ENCODE measurements at regions not wholly inside any gene's neighbourhood (a gene's known extent, or its start where the extent isn't known, plus 50 kb on each side); places are given as distances from the start of the nearest gene placed in this dataset.

DNA sequence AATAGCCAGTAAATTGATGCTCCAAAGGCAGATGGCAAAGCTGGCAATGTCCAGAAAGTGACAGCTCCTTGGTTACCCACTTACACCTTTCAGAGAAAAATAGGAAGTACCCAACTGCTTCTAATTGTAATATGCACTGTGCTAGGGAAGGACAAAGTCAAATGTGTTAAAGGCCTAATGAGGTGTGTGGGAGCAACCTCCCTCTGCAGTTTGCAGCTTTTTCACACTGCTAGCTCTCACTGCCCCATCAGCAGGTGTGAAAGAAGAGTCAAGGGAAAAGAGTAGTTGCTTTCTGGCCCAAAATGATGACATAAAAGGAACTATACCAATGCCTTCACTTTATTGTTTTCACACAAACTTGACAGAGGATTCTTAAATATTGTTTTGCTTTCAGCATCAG lies 284.1 kb upstream of the SETBP1 start:
- Histone ChIP-seq H3K4me1 (ENCODE audit: insufficient read depth, low read length) (no peaks in the 10 kb centered on the region), H3K27me3 (ENCODE audit: insufficient read depth, low read length) (no peaks in the 10 kb centered on the region), H3K4me3 (ENCODE audit: low read length) (no peak overlapping the region)

DNA sequence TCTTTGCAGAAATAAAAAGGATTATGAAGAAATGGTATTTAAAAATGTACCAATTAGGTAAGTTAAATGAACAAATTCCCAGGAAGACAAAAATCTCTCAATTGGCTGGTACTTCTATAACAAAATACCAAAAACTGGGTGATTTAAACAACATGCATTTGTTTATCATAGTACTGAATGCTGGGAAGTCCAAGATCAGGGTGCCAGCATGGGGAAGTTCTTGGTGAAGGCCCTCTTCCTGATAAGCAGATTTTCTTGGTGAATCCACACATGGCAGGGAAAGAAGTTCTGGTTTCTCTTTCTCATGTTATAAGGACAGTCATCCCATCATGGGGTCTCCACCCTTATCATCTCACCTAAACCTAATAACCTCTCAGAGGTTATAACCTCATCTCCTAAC lies 271.6 kb upstream of the SETBP1 start:
- Histone ChIP-seq H3K36me3 (ENCODE audit: insufficient read depth, low read length) (no peaks in the 10 kb centered on the region), H2AFZ (ENCODE audit: low read depth, low read length) (no peak overlapping the region), H3K4me3 (ENCODE audit: low read length) (no peak overlapping the region), H3K4me1 (ENCODE audit: insufficient read depth, low read length) (no peaks in the 10 kb centered on the region), H3K27me3 (ENCODE audit: insufficient read depth, low read length) (no peaks in the 10 kb centered on the region), H3K9me3 (ENCODE audit: low read length) (no peaks in the 10 kb centered on the region)

More for the DNA sequence above, 284.1 kb upstream of the SETBP1 start:
- H3K9me3 ChIP-seq (ENCODE audit: low read length), result no peaks in the 10 kb centered on the region
- H3K36me3 ChIP-seq (ENCODE audit: insufficient read depth, low read length), result no peaks in the 10 kb centered on the region
- H2AFZ ChIP-seq (ENCODE audit: low read depth, low read length), result no peak overlapping the region

DNA sequence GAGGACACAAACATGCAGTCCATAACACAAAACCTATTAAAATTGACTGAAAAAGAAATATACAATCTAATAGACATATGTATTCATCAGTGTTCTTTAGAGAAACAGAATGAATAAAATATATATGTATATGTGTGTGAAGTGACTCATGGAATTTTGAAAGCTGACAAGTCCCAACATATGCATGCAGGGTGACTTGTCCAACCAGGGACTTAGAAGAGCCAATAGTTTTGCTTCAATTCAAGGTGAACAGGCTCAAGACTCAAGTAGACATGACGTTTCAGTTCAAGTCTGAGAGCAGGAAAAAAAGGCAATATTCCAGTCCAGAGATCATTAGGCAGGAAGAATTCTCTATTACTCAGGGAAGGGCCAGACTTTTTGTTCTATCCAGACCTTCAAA lies 271.2 kb upstream of the SETBP1 start:
- H3K4me1 ChIP-seq (ENCODE audit: insufficient read depth, low read length), result no peaks in the 10 kb centered on the region

DNA sequence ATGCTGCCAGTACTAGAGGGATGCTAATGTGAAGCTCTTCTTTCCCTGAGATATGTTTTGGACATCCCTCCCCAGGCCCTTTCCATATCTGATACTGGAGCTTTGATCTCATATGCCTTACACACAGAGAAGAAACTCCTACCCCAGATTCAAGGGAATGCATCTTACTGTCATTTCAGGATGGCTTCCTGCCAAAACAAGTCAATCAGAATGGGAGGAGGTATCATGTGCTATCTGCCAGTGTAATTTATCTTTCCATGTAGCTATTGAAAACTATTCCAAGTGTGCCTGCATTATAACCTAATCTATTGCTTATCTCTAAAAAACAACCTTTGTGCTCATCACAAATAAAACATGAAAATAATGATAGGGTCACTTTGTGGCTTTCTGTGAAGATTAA lies 269.9 kb upstream of the SETBP1 start:
- Histone ChIP-seq H2AFZ (ENCODE audit: low read depth, low read length) (no peak overlapping the region), H3K4me1 (ENCODE audit: insufficient read depth, low read length) (no peaks in the 10 kb centered on the region), H3K9me3 (ENCODE audit: low read length) (no peaks in the 10 kb centered on the region), H3K4me3 (ENCODE audit: low read length) (no peak overlapping the region), H3K27me3 (ENCODE audit: insufficient read depth, low read length) (no peaks in the 10 kb centered on the region), H3K36me3 (ENCODE audit: insufficient read depth, low read length) (no peaks in the 10 kb centered on the region)

More for the DNA sequence above, 271.2 kb upstream of the SETBP1 start:
- H3K36me3 ChIP-seq (ENCODE audit: insufficient read depth, low read length), result no peaks in the 10 kb centered on the region
- no peaks in the 10 kb centered on the region for H3K27me3 ChIP-seq (ENCODE audit: insufficient read depth, low read length)
- no peak overlapping the region for H3K4me3 ChIP-seq (ENCODE audit: low read length)
- no peak overlapping the region for H2AFZ ChIP-seq (ENCODE audit: low read depth, low read length)
- H3K9me3 ChIP-seq (ENCODE audit: low read length), result no peaks in the 10 kb centered on the region

DNA sequence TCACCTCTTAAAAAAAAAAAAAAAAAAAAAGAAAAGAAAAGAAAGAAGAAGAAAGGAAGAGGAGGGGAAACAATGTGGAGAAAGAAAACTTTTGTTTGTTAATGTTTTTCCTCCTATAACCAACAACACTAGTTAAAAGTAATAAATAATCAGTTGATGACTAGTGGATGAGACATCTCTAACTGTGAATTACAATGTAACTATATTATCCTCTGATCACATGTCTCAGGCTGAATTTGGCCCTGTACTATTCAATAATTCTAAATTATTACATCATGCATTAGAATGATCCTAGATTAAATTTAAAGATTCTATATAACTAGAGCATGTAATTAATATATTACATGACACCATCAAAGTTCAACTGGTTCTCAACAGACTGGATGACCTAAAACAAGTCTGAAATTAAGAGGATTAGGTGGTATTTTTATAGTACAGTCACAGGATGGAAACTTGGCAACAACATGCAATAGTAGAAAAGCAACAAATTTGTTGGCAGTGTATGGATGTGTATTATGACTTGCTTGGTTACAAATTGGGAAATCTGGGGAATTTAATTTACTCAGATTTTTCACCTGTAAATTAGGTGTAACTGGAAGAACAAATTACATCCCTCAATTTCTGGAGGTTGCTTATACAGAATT lies 269.3 kb upstream of the SETBP1 start:
- H3K9me3 ChIP-seq (ENCODE audit: low read length), result no peaks in the 10 kb centered on the region
- H3K4me1 ChIP-seq (ENCODE audit: insufficient read depth, low read length), result no peaks in the 10 kb centered on the region
- no peaks in the 10 kb centered on the region for H3K36me3 ChIP-seq (ENCODE audit: insufficient read depth, low read length)
- no peaks in the 10 kb centered on the region for H3K27me3 ChIP-seq (ENCODE audit: insufficient read depth, low read length)
- H2AFZ ChIP-seq (ENCODE audit: low read depth, low read length), result no peak overlapping the region
- no peak overlapping the region for H3K4me3 ChIP-seq (ENCODE audit: low read length)

DNA sequence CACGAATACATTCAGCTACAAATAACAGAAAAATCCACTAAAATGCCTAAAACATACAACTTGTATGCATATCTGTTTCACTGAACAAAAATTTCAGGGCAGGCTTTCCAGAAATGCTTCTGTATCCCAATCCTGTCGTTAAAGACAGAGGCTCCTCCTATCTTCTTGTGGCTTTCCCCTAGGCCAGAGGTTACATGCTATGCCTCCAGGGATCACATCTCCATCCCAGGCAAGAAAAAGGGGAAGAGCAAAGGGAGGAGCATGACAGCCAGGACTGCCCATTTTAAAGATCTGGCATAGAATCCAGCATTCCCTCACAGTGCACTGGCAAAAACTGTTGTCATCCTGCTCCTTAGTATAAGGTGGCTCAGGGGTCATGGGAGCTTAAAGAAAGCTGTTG lies 268.7 kb upstream of the SETBP1 start:
- Histone ChIP-seq H3K9me3 (ENCODE audit: low read length) (no peaks in the 10 kb centered on the region), H2AFZ (ENCODE audit: low read depth, low read length) (no peak overlapping the region)

DNA sequence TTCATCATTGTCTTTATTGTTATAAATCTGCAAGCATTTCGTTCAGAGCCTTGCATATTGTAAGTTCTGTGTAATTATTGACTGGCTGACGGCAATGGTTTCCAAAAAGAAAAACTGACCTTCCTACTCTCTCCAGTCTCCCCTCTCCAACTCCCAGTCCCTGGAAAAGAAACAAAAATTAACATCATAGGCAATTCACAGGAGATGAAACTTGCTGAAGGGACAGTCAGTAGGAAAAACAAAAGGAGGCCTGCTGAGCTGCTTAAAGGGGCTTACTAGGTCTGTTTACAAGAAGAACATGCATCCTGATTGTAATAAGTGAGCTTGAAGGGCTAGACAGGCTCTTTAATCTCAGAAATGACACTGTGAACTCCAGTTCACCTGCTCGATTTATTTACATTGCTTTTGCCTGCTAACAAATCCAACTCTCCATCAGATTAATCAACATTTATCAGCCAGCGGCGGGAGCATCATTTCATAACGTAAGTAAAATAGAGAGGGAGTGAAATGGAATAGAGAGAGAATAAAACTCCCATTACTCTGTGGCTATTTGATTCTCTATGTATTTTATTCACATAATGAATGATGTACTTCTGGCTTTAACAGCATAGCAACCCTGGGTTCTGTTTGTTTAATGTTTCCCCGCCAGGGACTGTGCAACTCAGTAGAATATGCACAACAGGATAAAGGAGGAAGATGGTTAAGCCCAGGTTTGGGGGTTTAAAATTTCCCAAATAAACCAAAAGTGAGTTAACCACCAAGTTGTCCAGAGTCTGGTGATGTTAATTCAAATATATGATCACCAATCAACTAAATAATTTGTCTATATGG lies 256.7 kb upstream of the SETBP1 start:
- H3K4me3 ChIP-seq (ENCODE audit: low read length), result no peak overlapping the region
- H2AFZ ChIP-seq (ENCODE audit: low read depth, low read length), result no peak overlapping the region
- peaks cover 3% of the 10 kb centered on the region for H3K27me3 ChIP-seq (ENCODE audit: insufficient read depth, low read length)
- H3K9me3 ChIP-seq (ENCODE audit: low read length), result no peaks in the 10 kb centered on the region
- H3K36me3 ChIP-seq (ENCODE audit: insufficient read depth, low read length), result no peaks in the 10 kb centered on the region
- H3K4me1 ChIP-seq (ENCODE audit: insufficient read depth, low read length), result no peaks in the 10 kb centered on the region

More for the DNA sequence above, 268.7 kb upstream of the SETBP1 start:
- no peak overlapping the region for H3K4me3 ChIP-seq (ENCODE audit: low read length)
- H3K36me3 ChIP-seq (ENCODE audit: insufficient read depth, low read length), result no peaks in the 10 kb centered on the region
- no peaks in the 10 kb centered on the region for H3K4me1 ChIP-seq (ENCODE audit: insufficient read depth, low read length)
- no peaks in the 10 kb centered on the region for H3K27me3 ChIP-seq (ENCODE audit: insufficient read depth, low read length)

DNA sequence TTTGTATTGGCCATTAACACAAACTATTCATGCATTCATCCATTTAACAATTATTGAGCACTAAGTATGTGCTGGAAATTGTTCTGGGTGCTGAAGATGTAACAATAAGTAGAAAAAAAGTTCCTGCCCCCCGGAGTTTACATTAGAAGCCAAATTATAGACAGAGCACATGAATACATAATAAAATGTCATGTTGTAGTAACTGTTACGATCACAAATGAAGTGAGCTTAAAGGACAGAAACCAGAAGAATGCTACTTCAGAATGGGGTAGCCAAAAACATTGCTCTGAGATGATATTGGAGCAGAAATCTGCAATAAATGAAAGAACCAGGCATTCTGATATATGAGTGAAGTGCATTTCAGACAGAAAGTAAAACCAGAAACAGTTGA lies 256.0 kb upstream of the SETBP1 start:
- Histone ChIP-seq H3K9me3 (ENCODE audit: low read length) (no peaks in the 10 kb centered on the region), H3K27me3 (ENCODE audit: insufficient read depth, low read length) (peaks cover 3% of the 10 kb centered on the region), H3K36me3 (ENCODE audit: insufficient read depth, low read length) (no peaks in the 10 kb centered on the region), H3K4me3 (ENCODE audit: low read length) (no peak overlapping the region), H2AFZ (ENCODE audit: low read depth, low read length) (no peak overlapping the region), H3K4me1 (ENCODE audit: insufficient read depth, low read length) (no peaks in the 10 kb centered on the region)

DNA sequence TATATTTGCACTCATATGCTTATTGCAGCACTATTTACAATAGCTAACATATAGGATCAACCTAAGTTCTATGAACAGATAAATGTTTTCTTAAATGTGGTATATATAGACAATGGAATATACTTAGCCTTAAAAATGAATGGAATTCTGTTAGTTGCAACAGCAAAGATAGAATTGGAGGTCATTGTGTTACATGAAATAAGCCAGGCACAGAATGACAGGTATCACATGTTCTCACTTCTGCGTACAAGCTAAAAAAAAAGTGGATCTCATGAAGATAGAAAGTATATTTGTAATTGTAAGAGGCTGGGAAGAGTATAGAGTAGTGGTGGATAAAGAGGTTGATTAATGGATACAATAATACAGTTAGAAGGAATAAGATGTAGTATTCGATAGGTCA lies 255.5 kb upstream of the SETBP1 start:
- Histone ChIP-seq H3K36me3 (ENCODE audit: insufficient read depth, low read length) (no peaks in the 10 kb centered on the region), H3K9me3 (ENCODE audit: low read length) (no peaks in the 10 kb centered on the region), H3K4me1 (ENCODE audit: insufficient read depth, low read length) (no peaks in the 10 kb centered on the region), H3K27me3 (ENCODE audit: insufficient read depth, low read length) (peaks cover 3% of the 10 kb centered on the region), H3K4me3 (ENCODE audit: low read length) (no peak overlapping the region), H2AFZ (ENCODE audit: low read depth, low read length) (no peak overlapping the region)

DNA sequence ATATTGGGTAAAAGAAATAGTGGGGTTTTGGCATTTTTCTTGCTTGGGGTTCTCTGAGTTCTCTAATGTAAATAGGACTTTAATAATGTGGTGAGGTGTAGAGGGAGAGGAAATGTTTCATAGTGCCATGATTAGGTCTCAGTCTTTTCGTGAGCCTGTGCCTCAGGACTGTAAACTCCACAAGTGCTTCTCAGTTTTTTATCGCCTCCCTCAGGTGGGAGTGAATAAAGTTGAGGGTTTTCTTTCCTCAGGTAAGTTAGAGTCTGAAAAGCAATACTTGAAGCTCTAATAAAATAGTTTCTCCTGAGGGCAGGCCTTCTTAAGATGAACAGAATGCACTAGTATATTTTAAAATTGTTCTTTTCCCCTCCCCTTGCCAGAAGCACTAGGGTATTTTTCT lies 243.1 kb upstream of the SETBP1 start:
- Histone ChIP-seq H2AFZ (ENCODE audit: low read depth, low read length) (no peak overlapping the region), H3K4me3 (ENCODE audit: low read length) (no peak overlapping the region), H3K36me3 (ENCODE audit: insufficient read depth, low read length) (no peaks in the 10 kb centered on the region), H3K4me1 (ENCODE audit: insufficient read depth, low read length) (peaks cover 4% of the 10 kb centered on the region), H3K9me3 (ENCODE audit: low read length) (no peaks in the 10 kb centered on the region), H3K27me3 (ENCODE audit: insufficient read depth, low read length) (no peaks in the 10 kb centered on the region)

DNA sequence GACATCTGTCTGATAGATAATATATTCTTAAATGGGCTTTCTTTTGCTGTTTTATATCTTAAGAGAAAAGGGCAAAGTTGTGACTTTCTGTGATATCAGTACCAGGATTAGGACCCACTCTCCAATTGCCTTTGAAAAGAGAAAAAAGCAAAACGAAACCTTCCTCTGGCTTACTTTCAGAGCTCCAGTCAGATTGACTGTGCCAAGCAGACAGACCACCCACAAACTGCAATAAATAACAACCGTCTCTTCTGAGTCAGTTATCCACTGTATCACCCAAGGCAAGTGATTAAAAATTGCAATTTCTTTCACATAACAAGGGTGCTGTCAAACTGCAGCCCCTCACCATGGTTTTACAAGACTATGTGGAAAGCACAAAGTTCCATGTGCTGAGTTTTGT lies 230.5 kb upstream of the SETBP1 start:
- Histone ChIP-seq H3K4me3 (ENCODE audit: low read length) (no peak overlapping the region), H3K36me3 (ENCODE audit: insufficient read depth, low read length) (no peaks in the 10 kb centered on the region), H2AFZ (ENCODE audit: low read depth, low read length) (no peak overlapping the region), H3K4me1 (ENCODE audit: insufficient read depth, low read length) (peaks cover 3% of the 10 kb centered on the region), H3K27me3 (ENCODE audit: insufficient read depth, low read length) (no peaks in the 10 kb centered on the region), H3K9me3 (ENCODE audit: low read length) (no peaks in the 10 kb centered on the region)

DNA sequence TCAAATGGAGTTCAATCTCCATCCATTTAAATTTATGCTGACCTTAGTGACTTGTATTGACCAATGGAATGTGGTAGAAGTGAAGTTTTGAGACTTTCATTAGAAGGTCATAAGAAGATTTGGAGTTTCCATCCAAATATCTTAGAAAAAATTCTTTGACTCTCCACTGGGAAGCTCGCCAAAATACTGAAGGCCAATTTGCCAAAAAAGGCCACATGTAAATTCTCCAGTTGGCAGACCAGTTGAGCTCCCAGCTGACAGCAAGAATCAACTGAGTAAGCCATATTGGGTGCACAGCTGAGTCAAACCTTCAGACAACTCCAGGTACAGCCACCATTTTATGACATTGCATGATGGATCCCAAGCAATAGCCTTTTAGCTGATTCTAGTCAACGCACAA lies 228.3 kb upstream of the SETBP1 start:
- Histone ChIP-seq H2AFZ (ENCODE audit: low read depth, low read length) (no peak overlapping the region), H3K4me3 (ENCODE audit: low read length) (no peak overlapping the region), H3K4me1 (ENCODE audit: insufficient read depth, low read length) (peaks cover 3% of the 10 kb centered on the region), H3K36me3 (ENCODE audit: insufficient read depth, low read length) (no peaks in the 10 kb centered on the region), H3K9me3 (ENCODE audit: low read length) (no peaks in the 10 kb centered on the region), H3K27me3 (ENCODE audit: insufficient read depth, low read length) (no peaks in the 10 kb centered on the region)

DNA sequence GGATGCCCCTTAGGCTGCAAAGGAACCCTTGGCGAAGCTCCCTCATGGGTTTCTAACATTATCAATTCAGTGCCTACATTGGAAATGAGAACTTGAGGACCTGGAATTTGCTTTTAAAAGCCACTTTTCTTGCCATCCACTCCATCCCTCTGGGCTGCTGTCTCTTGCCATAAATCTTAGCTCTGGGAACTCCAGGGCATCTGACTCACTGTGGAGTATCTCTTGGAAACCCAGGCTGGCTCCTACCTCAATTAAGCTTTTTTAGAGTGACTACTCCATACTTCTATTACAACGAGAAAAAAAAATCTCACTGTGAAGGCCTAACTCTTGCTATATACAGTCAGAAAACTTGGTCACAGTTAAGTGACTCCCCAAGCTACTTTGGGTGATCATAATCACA lies 227.2 kb upstream of the SETBP1 start:
- Histone ChIP-seq H3K4me3 (ENCODE audit: low read length) (no peak overlapping the region), H3K4me1 (ENCODE audit: insufficient read depth, low read length) (peaks cover 3% of the 10 kb centered on the region), H3K36me3 (ENCODE audit: insufficient read depth, low read length) (no peaks in the 10 kb centered on the region), H3K9me3 (ENCODE audit: low read length) (no peaks in the 10 kb centered on the region), H3K27me3 (ENCODE audit: insufficient read depth, low read length) (no peaks in the 10 kb centered on the region), H2AFZ (ENCODE audit: low read depth, low read length) (no peak overlapping the region)
